ENCODE measurements at regions not wholly inside any gene's neighbourhood (a gene's known extent, or its start where the extent isn't known, plus 50 kb on each side); places are given as distances from the start of the nearest gene placed in this dataset.

GRCh38 chr20:61135266-61135665 is 116.8 kb upstream of the CDH4 start:
- TF ChIP-seq EZH2phosphoT487 (IDR thresholded peaks at IDR 0.05) (no peak), CTCF (IDR thresholded peaks at IDR 0.05) (no peak), EZH2 (IDR thresholded peaks at IDR 0.05) (no peak)
- Histone ChIP-seq H2AFZ (replicated peaks) (no peak overlapping the region), H3F3A (ENCODE audit: low read depth) (peaks cover 26% of the 10 kb centered on the region), H3K9ac (no peak overlapping the region), H3K79me2 (ENCODE audit: low read depth) (no peaks in the 10 kb centered on the region), H4K20me1 (ENCODE audit: low read depth) (peaks cover 5% of the 10 kb centered on the region), H3K9me3 (ENCODE audit: low read depth) (no peaks in the 10 kb centered on the region), H3K27me3 (peaks cover 8% of the 10 kb centered on the region), H3K36me3 (no peaks in the 10 kb centered on the region), H3K4me1 (peaks cover 50% of the 10 kb centered on the region), H3K27ac (no peak overlapping the region), H3K4me2 (peak overlapping the region; percentile 56), H3K4me3 (no peak overlapping the region)
- peaks cover 14% of the 10 kb centered on the region for H3K27me3 Mint-ChIP-seq (ENCODE audit: insufficient read depth, low read depth)
- H3K9me3 Mint-ChIP-seq, result peaks cover 2% of the 10 kb centered on the region
- peaks cover 70% of the 10 kb centered on the region for H3K4me1 Mint-ChIP-seq
- peaks cover 4% of the 10 kb centered on the region for H3K36me3 Mint-ChIP-seq
- DNase-seq (ENCODE audit: low spot score), result no peak
- H3K27ac Mint-ChIP-seq, result peak overlapping the region; percentile 86
- peak overlapping the region; percentile 50 for H3K4me3 Mint-ChIP-seq

GRCh38 chr20:61135968-61136367 is 116.1 kb upstream of the CDH4 start:
- Histone ChIP-seq H3K79me2 (ENCODE audit: low read depth) (no peaks in the 10 kb centered on the region), H3K27ac (no peak overlapping the region), H3K9me3 (ENCODE audit: low read depth) (no peaks in the 10 kb centered on the region), H3K9ac (no peak overlapping the region), H3K36me3 (no peaks in the 10 kb centered on the region), H3K4me3 (no peak overlapping the region), H3K4me1 (peaks cover 50% of the 10 kb centered on the region), H4K20me1 (ENCODE audit: low read depth) (peaks cover 5% of the 10 kb centered on the region), H3K27me3 (peaks cover 5% of the 10 kb centered on the region), H2AFZ (replicated peaks) (no peak overlapping the region), H3K4me2 (peak overlapping the region; percentile 56), H3F3A (ENCODE audit: low read depth) (peaks cover 26% of the 10 kb centered on the region)
- Mint-ChIP-seq H3K27me3 (ENCODE audit: insufficient read depth, low read depth) (peaks cover 17% of the 10 kb centered on the region), H3K36me3 (peaks cover 4% of the 10 kb centered on the region), H3K9me3 (peaks cover 2% of the 10 kb centered on the region), H3K4me3 (peak overlapping the region; percentile 50), H3K27ac (peak overlapping the region; percentile 86), H3K4me1 (peaks cover 65% of the 10 kb centered on the region)
- peak; percentile 84 for DNase-seq (ENCODE audit: low spot score)
- TF ChIP-seq EZH2phosphoT487 (IDR thresholded peaks at IDR 0.05) (no peak), EZH2 (IDR thresholded peaks at IDR 0.05) (no peak), CTCF (IDR thresholded peaks at IDR 0.05) (no peak)

GRCh38 chr20:61138566-61138965 is 113.5 kb upstream of the CDH4 start:
- peaks cover 14% of the 10 kb centered on the region for H3K27me3 Mint-ChIP-seq (ENCODE audit: insufficient read depth, low read depth)
- H3K36me3 Mint-ChIP-seq, result no peaks in the 10 kb centered on the region
- H3K4me2 ChIP-seq, result peak overlapping the region; percentile 29
- H3K4me1 Mint-ChIP-seq, result peaks cover 56% of the 10 kb centered on the region
- no peaks in the 10 kb centered on the region for H3K9me3 Mint-ChIP-seq
- H4K20me1 ChIP-seq (ENCODE audit: low read depth), result peaks cover 5% of the 10 kb centered on the region
- H3K9me3 ChIP-seq (ENCODE audit: low read depth), result no peaks in the 10 kb centered on the region
- TF ChIP-seq EZH2phosphoT487 (IDR thresholded peaks at IDR 0.05), result no peak
- TF ChIP-seq EZH2 (IDR thresholded peaks at IDR 0.05), result no peak
- TF ChIP-seq CTCF (IDR thresholded peaks at IDR 0.05), result no peak
- H3K36me3 ChIP-seq, result no peaks in the 10 kb centered on the region
- peaks cover 26% of the 10 kb centered on the region for H3F3A ChIP-seq (ENCODE audit: low read depth)
- no peak overlapping the region for H3K4me3 Mint-ChIP-seq
- H3K9ac ChIP-seq, result no peak overlapping the region
- no peak for DNase-seq (ENCODE audit: low spot score)
- H2AFZ ChIP-seq (replicated peaks), result no peak overlapping the region
- no peak overlapping the region for H3K27ac Mint-ChIP-seq
- H3K27ac ChIP-seq, result no peak overlapping the region
- no peaks in the 10 kb centered on the region for H3K79me2 ChIP-seq (ENCODE audit: low read depth)
- H3K4me3 ChIP-seq, result no peak overlapping the region
- H3K27me3 ChIP-seq, result peaks cover 26% of the 10 kb centered on the region
- H3K4me1 ChIP-seq, result peaks cover 50% of the 10 kb centered on the region
